SK-N-SH treated with all-trans-retinoic acid at 6 μM for 48 hours (cell line): ENCODE measurements at regions not wholly inside any gene's neighbourhood (a gene's known extent, or its start where the extent isn't known, plus 50 kb on each side); places are given as distances from the start of the nearest gene placed in this dataset.

Source experiments
- GLIS3 ChIP-seq: fragments of 250-450 bp; sonication (Bioruptor Pico); IDR thresholded peaks from 2 replicates; pipeline ENCODE4 v1.5.0; 2020; ENCODE audit warnings: mild to moderate bottlenecking, moderate library complexity
- ZNF565 ChIP-seq: fragments of 450-650 bp; formaldehyde crosslinking; conservative IDR thresholded peaks from 2 replicates; pipeline ENCODE4 v1.5.0; 2020; ENCODE audit warnings: low read depth, mild to moderate bottlenecking, moderate library complexity
- TF ChIP-seq, protein P1 (sequence below): fragments of 250-450 bp; sonication (Bioruptor Pico); IDR thresholded peaks from 2 replicates; pipeline ENCODE4 v1.8.0; 2020; ENCODE audit warnings: mild to moderate bottlenecking, moderate library complexity, borderline replicate concordance

DNA sequence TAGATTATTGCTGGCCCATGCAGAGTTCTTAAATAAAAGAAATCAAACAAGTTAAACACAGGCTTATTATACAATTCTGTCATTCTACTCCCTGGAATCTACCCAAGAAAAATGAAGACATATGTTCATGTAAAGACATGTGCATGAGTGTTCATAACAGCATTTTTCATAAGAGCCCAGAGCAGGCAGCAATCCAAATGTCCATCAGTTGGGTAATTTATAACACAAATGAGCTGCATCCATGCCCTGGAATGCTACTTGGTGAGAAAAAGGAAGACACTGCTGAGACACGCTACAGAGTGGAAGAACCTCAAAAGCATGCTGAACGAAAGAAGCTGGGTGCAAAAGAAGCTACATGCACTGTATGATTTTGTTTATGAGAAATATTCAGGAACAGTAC is 342.6 kb downstream of the TCERG1L start:
- no peak for TF ChIP-seq GLIS3 (CRISPR knock-in tag)
- no peak for TF ChIP-seq ZNF565 (CRISPR knock-in tag)
- TF ChIP-seq, protein P1, sequence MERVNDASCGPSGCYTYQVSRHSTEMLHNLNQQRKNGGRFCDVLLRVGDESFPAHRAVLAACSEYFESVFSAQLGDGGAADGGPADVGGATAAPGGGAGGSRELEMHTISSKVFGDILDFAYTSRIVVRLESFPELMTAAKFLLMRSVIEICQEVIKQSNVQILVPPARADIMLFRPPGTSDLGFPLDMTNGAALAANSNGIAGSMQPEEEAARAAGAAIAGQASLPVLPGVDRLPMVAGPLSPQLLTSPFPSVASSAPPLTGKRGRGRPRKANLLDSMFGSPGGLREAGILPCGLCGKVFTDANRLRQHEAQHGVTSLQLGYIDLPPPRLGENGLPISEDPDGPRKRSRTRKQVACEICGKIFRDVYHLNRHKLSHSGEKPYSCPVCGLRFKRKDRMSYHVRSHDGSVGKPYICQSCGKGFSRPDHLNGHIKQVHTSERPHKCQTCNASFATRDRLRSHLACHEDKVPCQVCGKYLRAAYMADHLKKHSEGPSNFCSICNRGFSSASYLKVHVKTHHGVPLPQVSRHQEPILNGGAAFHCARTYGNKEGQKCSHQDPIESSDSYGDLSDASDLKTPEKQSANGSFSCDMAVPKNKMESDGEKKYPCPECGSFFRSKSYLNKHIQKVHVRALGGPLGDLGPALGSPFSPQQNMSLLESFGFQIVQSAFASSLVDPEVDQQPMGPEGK (CRISPR knock-in tag) = no peak
